Neural cell (in vitro differentiated cells): ENCODE measurements at regions not wholly inside any gene's neighbourhood (a gene's known extent, or its start where the extent isn't known, plus 50 kb on each side); places are given as distances from the start of the nearest gene placed in this dataset.
"Not testable (repeated sequence)": the region's sequence is repeated elsewhere in the genome, so short reads cannot be mapped to it uniquely, and the experiment has no call there.

Source experiments
- H2AFZ ChIP-seq: fragments of 200-600, 300-800 bp; sonication (generic), shearing (Covaris generic); 2 replicates; pipeline ENCODE4 v1.6.0; 2014; ENCODE audit warnings: low read depth, mild to moderate bottlenecking, antibody characterized with exemption, low read length, moderate library complexity
- H3F3A ChIP-seq: fragments of 200-600 bp; shearing (Covaris generic); 2 replicates; pipeline ENCODE4 v1.6.1; 2016; ENCODE audit warnings: mild to moderate bottlenecking, moderate library complexity, mixed read lengths, antibody characterized with exemption, low read length; ENCODE audit not compliant: insufficient read depth, poor library complexity, severe bottlenecking
- H3K27ac ChIP-seq: fragments of 200-600, 300-800 bp; sonication (generic), shearing (Covaris generic); 2 replicates; pipeline ENCODE4 v1.5.1; 2014; ENCODE audit warnings: mild to moderate bottlenecking, low read length, moderate library complexity
- H3K27me3 ChIP-seq: fragments of 300-800, 200-600 bp; sonication (generic), shearing (Covaris generic); 2 replicates; pipeline ENCODE4 v1.6.0; 2014; ENCODE audit warnings: mild to moderate bottlenecking, low read depth, low read length, moderate library complexity; ENCODE audit not compliant: insufficient read depth
- H3K36me3 ChIP-seq: fragments of 300-800, 200-600 bp; sonication (generic), shearing (Covaris generic); 2 replicates; pipeline ENCODE4 v1.5.1; 2014; ENCODE audit warnings: mild to moderate bottlenecking, antibody characterized with exemption, low read length, moderate library complexity; ENCODE audit not compliant: insufficient read depth
- H3K4me2 ChIP-seq: fragments of 300-800, 200-600 bp; sonication (generic), shearing (Covaris generic); 2 replicates; pipeline ENCODE4 v1.6.0; 2014; ENCODE audit warnings: mild to moderate bottlenecking, low read length
- H3K4me3 ChIP-seq: fragments of 300-800, 200-600 bp; sonication (generic), shearing (Covaris generic); 2 replicates; pipeline ENCODE4 v1.5.1; 2014; ENCODE audit warnings: mild to moderate bottlenecking, low read length, moderate library complexity
- H3K79me2 ChIP-seq: fragments of 200-600 bp; shearing (Covaris generic); replicated peaks from 2 replicates; pipeline ENCODE4 v1.6.0; 2014; ENCODE audit warnings: mild to moderate bottlenecking, low read length, moderate library complexity; ENCODE audit not compliant: insufficient read depth
- H3K9ac ChIP-seq: fragments of 300-800, 200-600 bp; sonication (generic), shearing (Covaris generic); 2 replicates; pipeline ENCODE4 v1.6.1; 2016; ENCODE audit warnings: mild to moderate bottlenecking, low read length, mixed read lengths
- H3K9me2 ChIP-seq: fragments of 200-600 bp; shearing (Covaris generic); 2 replicates; pipeline ENCODE4 v1.6.1; 2016; ENCODE audit warnings: mild to moderate bottlenecking, low read length, mixed read lengths; ENCODE audit not compliant: insufficient read depth
- H3K9me3 ChIP-seq: fragments of 200-600, 300-800 bp; sonication (generic), shearing (Covaris generic); 2 replicates; pipeline ENCODE4 v1.6.1; 2016; ENCODE audit warnings: mild to moderate bottlenecking, mixed run types, low read length, moderate library complexity, mixed read lengths
- H4K20me1 ChIP-seq: fragments of 200-600 bp; shearing (Covaris generic); 2 replicates; pipeline ENCODE4 v1.6.1; 2016; ENCODE audit warnings: mild to moderate bottlenecking, mixed run types; ENCODE audit not compliant: insufficient read depth
- EP300 ChIP-seq: fragments of 450-650 bp; conservative IDR thresholded peaks from 2 replicates; pipeline ENCODE4 v1.6.1; 2014; ENCODE audit warnings: antibody characterized with exemption, mild to moderate bottlenecking, moderate library complexity; ENCODE audit not compliant: poor library complexity, severe bottlenecking
- EZH2 ChIP-seq: fragments of 200-600, 300-800 bp; shearing (Covaris generic), sonication (generic); IDR thresholded peaks from 2 replicates; pipeline ENCODE4 v1.6.1; 2014; ENCODE audit warnings: antibody characterized with exemption, low read length, borderline replicate concordance, mild to moderate bottlenecking; ENCODE audit not compliant: insufficient read depth, poor library complexity, severe bottlenecking
- MXI1 ChIP-seq: fragments of 450-650 bp; conservative IDR thresholded peaks from 2 replicates; pipeline ENCODE4 v1.6.1; 2014; ENCODE audit warnings: antibody characterized with exemption, mild to moderate bottlenecking; ENCODE audit not compliant: poor library complexity, severe bottlenecking
- POLR2AphosphoS5 ChIP-seq: IDR thresholded peaks from 2 replicates; pipeline ENCODE4 v1.6.1; 2012
- RAD21 ChIP-seq: fragments of 450-650 bp; conservative IDR thresholded peaks from 2 replicates; pipeline ENCODE4 v1.6.1; 2014; ENCODE audit warnings: antibody characterized with exemption, mild to moderate bottlenecking, moderate library complexity
- SMC3 ChIP-seq: fragments of 450-650 bp; conservative IDR thresholded peaks from 2 replicates; pipeline ENCODE4 v1.6.1; 2014; ENCODE audit warnings: antibody characterized with exemption, mild to moderate bottlenecking, moderate library complexity; ENCODE audit not compliant: poor library complexity
- TAF1 ChIP-seq: IDR thresholded peaks from 2 replicates; pipeline ENCODE4 v1.6.1; 2012; ENCODE audit warnings: low read depth
- TF ChIP-seq, protein P1 (sequence below): fragments of 450-650 bp; IDR thresholded peaks from 2 replicates; pipeline ENCODE4 v1.5.1; 2014; ENCODE audit warnings: antibody characterized with exemption, mild to moderate bottlenecking, moderate library complexity; ENCODE audit not compliant: poor library complexity, severe bottlenecking
- TF ChIP-seq, protein P2 (sequence below): IDR thresholded peaks from 2 replicates; pipeline ENCODE4 v1.6.1; 2012; ENCODE audit warnings: borderline replicate concordance

DNA sequence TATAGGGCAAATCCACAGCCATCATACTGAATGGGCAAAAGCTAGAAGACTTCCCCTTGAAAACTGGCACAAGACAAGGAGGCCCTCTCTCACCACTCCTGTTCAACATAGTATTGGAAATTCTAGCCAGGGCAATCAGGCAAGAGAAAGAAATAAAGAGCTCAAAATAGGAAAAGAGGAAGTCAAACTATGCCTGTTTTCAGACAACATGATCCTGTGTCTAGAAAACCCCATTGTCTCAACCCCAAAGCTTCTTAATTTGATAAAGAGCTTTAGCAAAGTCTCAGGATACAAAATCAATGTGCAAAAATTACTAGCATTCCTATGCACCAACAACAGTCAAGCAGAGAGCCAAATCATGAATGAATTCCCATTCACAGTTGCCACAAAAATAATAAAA lies 160.3 kb downstream of the CXXC4 start:
- no peaks in the 10 kb centered on the region for H3K79me2 ChIP-seq
- H3K27me3 ChIP-seq: no peaks in the 10 kb centered on the region
- H3K9me2 ChIP-seq: no peaks in the 10 kb centered on the region
- no peaks in the 10 kb centered on the region for H3F3A ChIP-seq
- no peak overlapping the region for H3K27ac ChIP-seq
- H4K20me1 ChIP-seq: no peaks in the 10 kb centered on the region
- TF ChIP-seq, protein P1, sequence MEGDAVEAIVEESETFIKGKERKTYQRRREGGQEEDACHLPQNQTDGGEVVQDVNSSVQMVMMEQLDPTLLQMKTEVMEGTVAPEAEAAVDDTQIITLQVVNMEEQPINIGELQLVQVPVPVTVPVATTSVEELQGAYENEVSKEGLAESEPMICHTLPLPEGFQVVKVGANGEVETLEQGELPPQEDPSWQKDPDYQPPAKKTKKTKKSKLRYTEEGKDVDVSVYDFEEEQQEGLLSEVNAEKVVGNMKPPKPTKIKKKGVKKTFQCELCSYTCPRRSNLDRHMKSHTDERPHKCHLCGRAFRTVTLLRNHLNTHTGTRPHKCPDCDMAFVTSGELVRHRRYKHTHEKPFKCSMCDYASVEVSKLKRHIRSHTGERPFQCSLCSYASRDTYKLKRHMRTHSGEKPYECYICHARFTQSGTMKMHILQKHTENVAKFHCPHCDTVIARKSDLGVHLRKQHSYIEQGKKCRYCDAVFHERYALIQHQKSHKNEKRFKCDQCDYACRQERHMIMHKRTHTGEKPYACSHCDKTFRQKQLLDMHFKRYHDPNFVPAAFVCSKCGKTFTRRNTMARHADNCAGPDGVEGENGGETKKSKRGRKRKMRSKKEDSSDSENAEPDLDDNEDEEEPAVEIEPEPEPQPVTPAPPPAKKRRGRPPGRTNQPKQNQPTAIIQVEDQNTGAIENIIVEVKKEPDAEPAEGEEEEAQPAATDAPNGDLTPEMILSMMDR: no peak
- TF ChIP-seq EP300: no peak
- no peak for TF ChIP-seq RAD21
- no peak for TF ChIP-seq EZH2
- TF ChIP-seq MXI1: no peak
- TF ChIP-seq, protein P2, sequence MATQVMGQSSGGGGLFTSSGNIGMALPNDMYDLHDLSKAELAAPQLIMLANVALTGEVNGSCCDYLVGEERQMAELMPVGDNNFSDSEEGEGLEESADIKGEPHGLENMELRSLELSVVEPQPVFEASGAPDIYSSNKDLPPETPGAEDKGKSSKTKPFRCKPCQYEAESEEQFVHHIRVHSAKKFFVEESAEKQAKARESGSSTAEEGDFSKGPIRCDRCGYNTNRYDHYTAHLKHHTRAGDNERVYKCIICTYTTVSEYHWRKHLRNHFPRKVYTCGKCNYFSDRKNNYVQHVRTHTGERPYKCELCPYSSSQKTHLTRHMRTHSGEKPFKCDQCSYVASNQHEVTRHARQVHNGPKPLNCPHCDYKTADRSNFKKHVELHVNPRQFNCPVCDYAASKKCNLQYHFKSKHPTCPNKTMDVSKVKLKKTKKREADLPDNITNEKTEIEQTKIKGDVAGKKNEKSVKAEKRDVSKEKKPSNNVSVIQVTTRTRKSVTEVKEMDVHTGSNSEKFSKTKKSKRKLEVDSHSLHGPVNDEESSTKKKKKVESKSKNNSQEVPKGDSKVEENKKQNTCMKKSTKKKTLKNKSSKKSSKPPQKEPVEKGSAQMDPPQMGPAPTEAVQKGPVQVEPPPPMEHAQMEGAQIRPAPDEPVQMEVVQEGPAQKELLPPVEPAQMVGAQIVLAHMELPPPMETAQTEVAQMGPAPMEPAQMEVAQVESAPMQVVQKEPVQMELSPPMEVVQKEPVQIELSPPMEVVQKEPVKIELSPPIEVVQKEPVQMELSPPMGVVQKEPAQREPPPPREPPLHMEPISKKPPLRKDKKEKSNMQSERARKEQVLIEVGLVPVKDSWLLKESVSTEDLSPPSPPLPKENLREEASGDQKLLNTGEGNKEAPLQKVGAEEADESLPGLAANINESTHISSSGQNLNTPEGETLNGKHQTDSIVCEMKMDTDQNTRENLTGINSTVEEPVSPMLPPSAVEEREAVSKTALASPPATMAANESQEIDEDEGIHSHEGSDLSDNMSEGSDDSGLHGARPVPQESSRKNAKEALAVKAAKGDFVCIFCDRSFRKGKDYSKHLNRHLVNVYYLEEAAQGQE: no peak
- no peak for TF ChIP-seq TAF1
- no peak for TF ChIP-seq POLR2AphosphoS5
- TF ChIP-seq SMC3: no peak
- no peak overlapping the region for H3K9ac ChIP-seq
- H3K36me3 ChIP-seq: no peaks in the 10 kb centered on the region
- H3K4me2 ChIP-seq: no peak overlapping the region
- H3K4me3 ChIP-seq: no peak overlapping the region
- no peak overlapping the region for H2AFZ ChIP-seq
- H3K9me3 ChIP-seq: no peaks in the 10 kb centered on the region

DNA sequence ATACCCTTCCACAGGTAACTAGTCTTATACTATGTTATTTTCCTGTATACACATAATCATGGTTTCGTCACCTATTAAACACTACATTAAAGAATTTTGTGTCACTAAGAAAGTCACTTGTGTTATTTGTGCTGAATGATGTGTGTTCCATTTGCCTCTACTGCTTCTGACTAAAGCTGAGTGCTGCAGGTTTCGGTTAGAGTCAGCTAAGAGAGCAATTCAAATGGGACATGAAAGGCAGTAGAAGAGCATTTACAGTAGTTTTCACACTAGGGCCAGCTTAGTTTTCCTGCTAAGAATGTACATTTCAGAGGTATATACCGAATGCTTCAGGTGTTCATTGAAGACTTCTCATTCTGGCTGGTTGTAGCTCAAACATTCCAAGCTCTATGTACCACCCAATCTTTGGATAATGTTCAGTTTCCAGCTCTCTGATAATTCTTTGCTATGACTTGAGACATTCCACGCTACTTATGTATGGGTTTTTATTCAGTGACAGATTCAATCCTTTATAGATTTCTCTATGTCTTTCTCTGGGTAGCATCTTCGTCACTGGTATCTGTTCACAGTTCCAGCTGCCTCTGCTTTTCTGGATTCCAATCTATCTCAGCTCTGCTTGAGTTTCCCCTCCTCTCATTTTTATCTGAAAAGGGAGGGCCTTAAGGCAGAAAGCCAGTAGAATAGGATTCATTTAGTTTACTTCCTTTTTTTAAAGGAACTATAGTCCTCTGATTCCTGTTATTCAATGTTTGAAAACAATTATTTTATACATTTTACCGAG lies 164.4 kb downstream of the CXXC4 start:
- no peaks in the 10 kb centered on the region for H4K20me1 ChIP-seq
- H3K9me3 ChIP-seq: no peaks in the 10 kb centered on the region
- H3K36me3 ChIP-seq: no peaks in the 10 kb centered on the region
- TF ChIP-seq RAD21: no peak
- no peak for TF ChIP-seq EP300
- no peak for TF ChIP-seq POLR2AphosphoS5
- no peak for TF ChIP-seq EZH2
- no peak for TF ChIP-seq SMC3
- TF ChIP-seq, protein P2: no peak
- TF ChIP-seq, protein P1: no peak
- TF ChIP-seq MXI1: no peak
- no peak for TF ChIP-seq TAF1
- H3F3A ChIP-seq: no peaks in the 10 kb centered on the region
- H3K9ac ChIP-seq: no peak overlapping the region
- no peaks in the 10 kb centered on the region for H3K27me3 ChIP-seq
- no peaks in the 10 kb centered on the region for H3K79me2 ChIP-seq
- no peak overlapping the region for H2AFZ ChIP-seq
- H3K4me3 ChIP-seq: no peak overlapping the region
- no peaks in the 10 kb centered on the region for H3K9me2 ChIP-seq
- H3K4me2 ChIP-seq: no peak overlapping the region
- H3K27ac ChIP-seq: no peak overlapping the region

DNA sequence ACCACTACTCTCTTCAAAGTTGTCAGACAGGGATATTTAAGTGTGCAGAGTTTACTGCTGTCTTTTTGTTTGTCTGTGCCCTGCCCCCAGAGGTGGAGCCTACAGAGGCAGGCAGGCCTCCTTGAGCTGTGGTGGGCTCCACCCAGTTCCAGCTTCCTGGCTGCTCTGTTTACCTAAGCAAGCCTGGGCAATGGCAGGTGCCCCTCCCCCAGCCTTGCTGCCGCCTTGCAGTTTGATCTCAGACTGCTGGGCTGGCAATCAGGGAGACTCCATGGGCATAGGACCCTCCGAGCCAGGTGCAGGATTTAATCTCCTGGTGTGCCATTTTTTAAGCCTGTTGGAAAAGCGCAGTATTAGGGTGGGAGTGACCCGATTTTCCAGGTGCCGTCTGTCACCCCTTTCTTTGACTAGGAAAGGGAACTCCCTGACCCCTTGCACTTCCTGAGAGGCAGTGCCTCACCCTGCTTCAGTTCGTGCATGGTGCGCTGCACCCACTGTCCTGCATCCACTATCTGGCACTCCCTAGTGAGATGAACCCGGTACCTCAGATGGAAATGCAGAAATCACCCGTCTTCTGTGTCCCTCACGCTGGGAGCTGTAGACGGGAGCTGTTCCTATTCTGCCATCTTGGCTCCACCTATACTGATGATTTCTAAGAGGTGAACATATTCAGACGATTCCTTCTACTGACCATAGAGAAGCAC lies 167.6 kb downstream of the CXXC4 start:
- not testable (repeated sequence) for H3K36me3 ChIP-seq, H3K27me3 ChIP-seq, H3K9ac ChIP-seq, H3K9me3 ChIP-seq, H3K79me2 ChIP-seq, H3K9me2 ChIP-seq, H3K27ac ChIP-seq, H3K4me3 ChIP-seq, H4K20me1 ChIP-seq, H3K4me2 ChIP-seq, H3F3A ChIP-seq, H2AFZ ChIP-seq
